ENCODE measurements at regions not wholly inside any gene's neighbourhood (a gene's known extent, or its start where the extent isn't known, plus 50 kb on each side); places are given as distances from the start of the nearest gene placed in this dataset.

DNA sequence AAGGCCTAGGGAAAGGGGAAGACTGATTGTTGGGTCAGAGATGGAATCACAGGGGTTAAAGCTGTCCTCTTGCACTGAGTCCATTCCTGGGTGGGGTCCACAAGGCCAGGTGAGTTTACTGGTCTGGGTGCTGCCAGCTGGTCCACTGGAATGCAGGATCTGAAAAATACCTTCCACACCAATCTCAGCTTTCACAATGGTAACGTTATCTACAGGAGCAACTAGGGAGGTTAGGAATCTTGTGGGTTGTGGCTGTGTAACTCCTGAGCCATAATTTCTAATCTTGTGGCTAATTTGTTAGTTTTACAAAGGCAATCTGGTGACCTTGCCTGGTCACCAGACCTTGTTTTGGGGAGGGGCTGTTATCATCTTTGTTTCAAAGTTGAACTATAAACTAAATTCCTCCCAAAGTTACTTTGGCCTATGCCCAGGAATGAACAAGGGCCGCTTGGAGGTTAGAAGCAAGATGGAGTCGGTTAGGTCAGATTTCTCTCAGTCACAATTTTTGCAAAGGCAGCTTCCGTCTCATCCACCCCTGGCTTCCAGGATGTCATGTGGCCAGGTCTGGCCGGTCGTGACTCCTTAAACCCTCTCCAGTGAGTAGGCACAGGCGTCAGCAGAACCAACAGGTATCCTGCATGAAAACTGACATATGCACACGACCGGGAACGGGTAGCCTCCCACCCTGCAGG is 123.3 kb upstream of the SH3BP4 start:
- TF ChIP-seq, protein P1, sequence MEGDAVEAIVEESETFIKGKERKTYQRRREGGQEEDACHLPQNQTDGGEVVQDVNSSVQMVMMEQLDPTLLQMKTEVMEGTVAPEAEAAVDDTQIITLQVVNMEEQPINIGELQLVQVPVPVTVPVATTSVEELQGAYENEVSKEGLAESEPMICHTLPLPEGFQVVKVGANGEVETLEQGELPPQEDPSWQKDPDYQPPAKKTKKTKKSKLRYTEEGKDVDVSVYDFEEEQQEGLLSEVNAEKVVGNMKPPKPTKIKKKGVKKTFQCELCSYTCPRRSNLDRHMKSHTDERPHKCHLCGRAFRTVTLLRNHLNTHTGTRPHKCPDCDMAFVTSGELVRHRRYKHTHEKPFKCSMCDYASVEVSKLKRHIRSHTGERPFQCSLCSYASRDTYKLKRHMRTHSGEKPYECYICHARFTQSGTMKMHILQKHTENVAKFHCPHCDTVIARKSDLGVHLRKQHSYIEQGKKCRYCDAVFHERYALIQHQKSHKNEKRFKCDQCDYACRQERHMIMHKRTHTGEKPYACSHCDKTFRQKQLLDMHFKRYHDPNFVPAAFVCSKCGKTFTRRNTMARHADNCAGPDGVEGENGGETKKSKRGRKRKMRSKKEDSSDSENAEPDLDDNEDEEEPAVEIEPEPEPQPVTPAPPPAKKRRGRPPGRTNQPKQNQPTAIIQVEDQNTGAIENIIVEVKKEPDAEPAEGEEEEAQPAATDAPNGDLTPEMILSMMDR (IDR thresholded peaks at IDR 0.05; ENCODE audit: low read length): no peak
- TF ChIP-seq EZH2 (IDR thresholded peaks at IDR 0.05; ENCODE audit: borderline replicate concordance, low read length): no peak

All from OCI-LY1 (cell line).